Esophagus muscularis mucosa (tissue), 3 donors: ENCODE measurements at regions not wholly inside any gene's neighbourhood (a gene's known extent, or its start where the extent isn't known, plus 50 kb on each side); places are given as distances from the start of the nearest gene placed in this dataset.

Experiments used
- CTCF ChIP-seq, 3 experiments: fragments of 200-600 bp in 2 of 3; fragments of 450-650 bp in 1 of 3; sonication (generic) in 2 of 3; IDR thresholded peaks; one replicate each; pipeline ENCODE4 v1.5.1; 2017 to 2019; ENCODE audit warnings: antibody characterized with exemption in 3 of 3, mild to moderate bottlenecking in 2 of 3, moderate library complexity in 1 of 3
- POLR2A ChIP-seq: fragments of 450-650 bp; IDR thresholded peaks from one replicate; pipeline ENCODE4 v1.6.1; 2017; ENCODE audit warnings: antibody characterized with exemption, moderate library complexity, mild to moderate bottlenecking, low read depth

DNA sequence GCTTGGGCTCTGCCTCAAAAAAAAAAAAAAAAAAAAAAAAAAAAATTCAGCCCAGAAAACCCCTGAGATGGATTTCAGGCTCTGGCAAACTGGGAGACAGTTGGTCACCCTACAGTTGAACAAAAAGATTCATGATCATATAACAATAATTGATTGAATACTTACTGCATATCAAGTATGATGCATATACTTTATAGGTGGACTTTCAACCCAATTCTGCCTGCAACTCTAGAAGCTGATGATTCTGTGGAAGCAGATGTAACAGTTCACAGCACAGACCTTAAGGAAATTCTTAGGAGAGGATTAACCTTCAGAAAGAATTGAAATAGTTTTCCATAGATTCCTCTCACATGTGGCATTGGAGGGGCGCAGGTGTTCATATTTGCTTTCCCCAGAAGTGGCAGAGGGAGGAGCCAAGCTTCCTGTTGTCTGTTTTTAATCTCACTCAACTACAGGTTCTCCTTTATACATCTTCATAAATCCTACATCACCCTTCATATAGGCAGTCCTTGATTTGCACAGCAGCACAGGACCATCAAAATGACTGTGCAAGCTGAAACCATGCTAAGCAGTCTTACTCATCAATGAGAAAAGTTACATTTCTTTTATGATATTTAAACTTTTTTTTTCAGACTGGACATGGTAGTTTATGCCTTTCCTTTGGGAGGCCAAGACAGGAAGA, 149.4 kb upstream of the KLF3 start:
- no peak for TF ChIP-seq CTCF (IDR thresholded peaks at IDR 0.05)
- no peak for TF ChIP-seq POLR2A
